Caco-2 (cell line): ENCODE measurements at regions not wholly inside any gene's neighbourhood (a gene's known extent, or its start where the extent isn't known, plus 50 kb on each side); places are given as distances from the start of the nearest gene placed in this dataset.

ENCODE experiments used
- BruUV-seq: library from RNA; stranded (reverse); fragments of 400-500 nt; replicated peaks from 2 replicates; lab custom pipeline; 2021; lab: Mats Ljungman, UMichigan
- CTCF ChIA-PET: fragments of 300-600 bp; sonication (Branson Sonifier 250); formaldehyde crosslinking; loops from one replicate; lab custom pipeline; 2022; ENCODE audit warnings: antibody characterized with exemption; lab: Charles Lee
- POLR2A ChIA-PET: fragments of 300-600 bp; sonication (Branson Sonifier 250); formaldehyde crosslinking; loops from one replicate; lab custom pipeline; 2022; ENCODE audit warnings: antibody characterized with exemption; lab: Charles Lee
- DNase-seq, 2 experiments: peaks; one replicate each; pipeline versions ENCODE4 v3.0.0 to v3.0.0-alpha.2; 2020 to 2022
- H3K27me3 ChIP-seq: replicated peaks from 2 replicates; pipeline ENCODE4 v1.6.0; 2011; ENCODE audit warnings: low read length; ENCODE audit not compliant: control insufficient read depth, insufficient read depth
- H3K36me3 ChIP-seq: 2 replicates; pipeline ENCODE4 v1.5.1; 2011; ENCODE audit warnings: low read length; ENCODE audit not compliant: control insufficient read depth, insufficient read depth
- H3K4me1 ChIP-seq: fragments of 250-450 bp; sonication (Bioruptor Pico); 2 replicates; pipeline ENCODE4 v1.5.1; 2020; ENCODE audit warnings: mild to moderate bottlenecking
- H3K4me3 ChIP-seq: 2 replicates; pipeline ENCODE4 v1.5.1; 2011; ENCODE audit warnings: low read depth, mild to moderate bottlenecking, control low read depth, low read length
- H3K9me3 ChIP-seq: fragments of 250-450 bp; sonication (Bioruptor Pico); 2 replicates; pipeline ENCODE4 v1.5.1; 2020; ENCODE audit warnings: mild to moderate bottlenecking, moderate library complexity
- H3K27ac Mint-ChIP-seq: one replicate; pipeline ENCODE4 v1.8.0; 2022; ENCODE audit warnings: mixed read lengths; ENCODE audit not compliant: unreplicated experiment
- H3K27me3 Mint-ChIP-seq: one replicate; pipeline ENCODE4 v1.8.0; 2022; ENCODE audit warnings: mixed read lengths; ENCODE audit not compliant: insufficient read depth, unreplicated experiment
- H3K36me3 Mint-ChIP-seq: one replicate; pipeline ENCODE4 v1.8.0; 2022; ENCODE audit warnings: mild to moderate bottlenecking, mixed read lengths; ENCODE audit not compliant: insufficient read depth, unreplicated experiment
- H3K4me1 Mint-ChIP-seq: one replicate; pipeline ENCODE4 v1.8.0; 2022; ENCODE audit warnings: low read depth, mixed read lengths; ENCODE audit not compliant: unreplicated experiment
- H3K4me3 Mint-ChIP-seq: one replicate; pipeline ENCODE4 v1.8.0; 2022; ENCODE audit warnings: mild to moderate bottlenecking, moderate library complexity, mixed read lengths; ENCODE audit not compliant: unreplicated experiment
- H3K9me3 Mint-ChIP-seq: one replicate; pipeline ENCODE4 v1.8.0; 2022; ENCODE audit warnings: mixed read lengths; ENCODE audit not compliant: unreplicated experiment
- CTCF ChIP-seq, 2 experiments: fragments of 200-600 bp in 1 of 2; IDR thresholded peaks; 1 replicate in 1 of 2; 2 replicates in 1 of 2; pipeline versions ENCODE4 v1.5.1 to v1.8.0; 2011 to 2022; ENCODE audit warnings: antibody characterized with exemption in 1 of 2, control low read depth in 1 of 2, inconsistent platforms in 1 of 2, low read depth in 1 of 2, low read length in 1 of 2, mild to moderate bottlenecking in 1 of 2, moderate library complexity in 1 of 2; ENCODE audit not compliant: insufficient read depth in 1 of 2, severe bottlenecking in 1 of 2, unreplicated experiment in 1 of 2
- intact Hi-C: fragments of 100-400 bp; cut with micrococcal nuclease; formaldehyde crosslinking; loops from one replicate; pipeline ENCODE4 v1.10.0; 2022; ENCODE audit not compliant: unreplicated experiment

- no peak for TF ChIP-seq CTCF (IDR thresholded peaks at IDR 0.05; ENCODE audit: insufficient read depth in 1 of 2, low read depth in 1 of 2, low read length in 1 of 2, severe bottlenecking in 1 of 2, unreplicated experiment in 1 of 2)
- peaks cover 15% of the 10 kb centered on the region for H3K27me3 Mint-ChIP-seq
- no TSS peak for BruUV-seq
- H3K9me3 ChIP-seq, result no peaks in the 10 kb centered on the region
- H3K4me1 Mint-ChIP-seq, result no peaks in the 10 kb centered on the region
- no peaks in the 10 kb centered on the region for H3K9me3 Mint-ChIP-seq
- H3K27me3 ChIP-seq, result no peaks in the 10 kb centered on the region
- DNase-seq, result no peak
- no peaks in the 10 kb centered on the region for H3K4me1 ChIP-seq
- no peak overlapping the region for H3K4me3 Mint-ChIP-seq
- no peak overlapping the region for H3K27ac Mint-ChIP-seq
- no peaks in the 10 kb centered on the region for H3K36me3 ChIP-seq
- H3K4me3 ChIP-seq, result no peak overlapping the region
- H3K36me3 Mint-ChIP-seq, result no peaks in the 10 kb centered on the region
- CTCF ChIA-PET, result no interaction called here
- POLR2A ChIA-PET, result no interaction called here
- intact Hi-C loops, result no loop called here
Measured at GRCh38 chr1:3999941-4000735, 100.1 kb upstream of the C1orf174 start.

GRCh38 chr1:4000811-4001251 lies 100.8 kb upstream of the C1orf174 start:
- no peaks in the 10 kb centered on the region for H3K9me3 ChIP-seq
- H3K4me1 ChIP-seq, result no peaks in the 10 kb centered on the region
- no peaks in the 10 kb centered on the region for H3K27me3 ChIP-seq
- Mint-ChIP-seq H3K27me3 (peaks cover 17% of the 10 kb centered on the region), H3K9me3 (no peaks in the 10 kb centered on the region), H3K4me3 (no peak overlapping the region), H3K36me3 (no peaks in the 10 kb centered on the region), H3K27ac (no peak overlapping the region), H3K4me1 (no peaks in the 10 kb centered on the region)
- no TSS peak for BruUV-seq
- ChIA-PET CTCF (no interaction called here), POLR2A (no interaction called here)
- H3K36me3 ChIP-seq, result no peaks in the 10 kb centered on the region
- intact Hi-C loops, result no loop called here
- no peak overlapping the region for H3K4me3 ChIP-seq
- no peak for TF ChIP-seq CTCF (IDR thresholded peaks at IDR 0.05; ENCODE audit: insufficient read depth in 1 of 2, low read depth in 1 of 2, low read length in 1 of 2, severe bottlenecking in 1 of 2, unreplicated experiment in 1 of 2)
- no peak for DNase-seq

- TF ChIP-seq CTCF (IDR thresholded peaks at IDR 0.05; ENCODE audit: insufficient read depth in 1 of 2, low read depth in 1 of 2, low read length in 1 of 2, severe bottlenecking in 1 of 2, unreplicated experiment in 1 of 2), result no peak
- H3K27me3 ChIP-seq, result no peaks in the 10 kb centered on the region
- no peak overlapping the region for H3K4me3 Mint-ChIP-seq
- peaks cover 17% of the 10 kb centered on the region for H3K27me3 Mint-ChIP-seq
- ChIA-PET POLR2A (no interaction called here), CTCF (no interaction called here)
- H3K9me3 Mint-ChIP-seq, result peaks cover 1% of the 10 kb centered on the region
- no peaks in the 10 kb centered on the region for H3K36me3 Mint-ChIP-seq
- intact Hi-C loops, result no loop called here
- BruUV-seq, result no TSS peak
- no peaks in the 10 kb centered on the region for H3K4me1 ChIP-seq
- DNase-seq, result no peak
- H3K27ac Mint-ChIP-seq, result no peak overlapping the region
- H3K36me3 ChIP-seq, result no peaks in the 10 kb centered on the region
- H3K4me1 Mint-ChIP-seq, result no peaks in the 10 kb centered on the region
- no peaks in the 10 kb centered on the region for H3K9me3 ChIP-seq
- no peak overlapping the region for H3K4me3 ChIP-seq
Measured at GRCh38 chr1:4001461-4001860, 101.4 kb upstream of the C1orf174 start.
